ENCODE measurements at regions not wholly inside any gene's neighbourhood (a gene's known extent, or its start where the extent isn't known, plus 50 kb on each side); places are given as distances from the start of the nearest gene placed in this dataset.

- no peak for DNase-seq
These were observed 105.3 kb upstream of the CACNA1A start for GRCh38 chr19:13611596-13611995.

- DNase-seq: no peak
These were observed 103.9 kb upstream of the CACNA1A start for GRCh38 chr19:13610039-13610691.

GRCh38 chr19:13606156-13606555 is 99.9 kb upstream of the CACNA1A start:
- DNase-seq: no peak

GRCh38 chr19:13604902-13605586 is 98.8 kb upstream of the CACNA1A start:
- peak in 2 of 56 donors; percentile 2 to 5 for DNase-seq

- no peak for DNase-seq
These were observed 94.5 kb upstream of the CACNA1A start for GRCh38 chr19:13600802-13601201.

- DNase-seq: no peak
These were observed 93.8 kb upstream of the CACNA1A start for GRCh38 chr19:13600091-13600490.

GRCh38 chr19:13599681-13600080 is 93.4 kb upstream of the CACNA1A start:
- DNase-seq: no peak

GRCh38 chr19:13598098-13598497 is 91.8 kb upstream of the CACNA1A start:
- DNase-seq: no peak

- peak in 29 of 56 donors; percentile 2 to 63 (median 18) for DNase-seq
These were observed 91.4 kb upstream of the CACNA1A start for GRCh38 chr19:13597640-13598039.

GRCh38 chr19:13588957-13589833 is 82.9 kb upstream of the CACNA1A start:
- peak in 51 of 56 donors; percentile 5 to 81 (median 27) for DNase-seq

GRCh38 chr19:13585512-13585911 is 79.2 kb upstream of the CACNA1A start:
- no peak for DNase-seq

- DNase-seq: no peak
These were observed 77.5 kb upstream of the CACNA1A start for GRCh38 chr19:13583753-13584152.

GRCh38 chr19:13583114-13583513 is 76.8 kb upstream of the CACNA1A start:
- DNase-seq: no peak

- DNase-seq: no peak
These were observed 75.3 kb upstream of the CACNA1A start for GRCh38 chr19:13581576-13581975.

GRCh38 chr19:13579388-13580060 is 73.2 kb upstream of the CACNA1A start:
- no peak for DNase-seq

GRCh38 chr19:13576726-13577125 is 70.4 kb upstream of the CACNA1A start:
- DNase-seq: no peak

- peak in 7 of 56 donors; percentile 2 to 34 (median 5) for DNase-seq
These were observed 68.7 kb upstream of the CACNA1A start for GRCh38 chr19:13574933-13575332.

- DNase-seq: peak in 8 of 56 donors; percentile 1 to 35 (median 16)
These were observed 66.9 kb upstream of the CACNA1A start for GRCh38 chr19:13573056-13573667.

GRCh38 chr19:13561461-13561860 is 55.2 kb upstream of the CACNA1A start:
- no peak for DNase-seq

- no peak for DNase-seq
These were observed 51.6 kb upstream of the CACNA1A start for GRCh38 chr19:13557756-13558398.
